Neuron (in vitro differentiated cells): ENCODE measurements at regions not wholly inside any gene's neighbourhood (a gene's known extent, or its start where the extent isn't known, plus 50 kb on each side); places are given as distances from the start of the nearest gene placed in this dataset.

Source experiments
- H2AFZ ChIP-seq: one replicate; pipeline ENCODE4 v1.6.1; 2013; ENCODE audit warnings: low read depth, mild to moderate bottlenecking, inconsistent platforms, low read length, moderate library complexity
- H3K27me3 ChIP-seq: one replicate; pipeline ENCODE4 v1.6.1; 2013; ENCODE audit warnings: low read length; ENCODE audit not compliant: insufficient read depth
- H3K36me3 ChIP-seq: one replicate; pipeline ENCODE4 v1.6.1; 2013; ENCODE audit warnings: low read length; ENCODE audit not compliant: insufficient read depth
- H3K4me1 ChIP-seq: one replicate; pipeline ENCODE4 v1.6.1; 2013; ENCODE audit warnings: low read length; ENCODE audit not compliant: insufficient read depth
- H3K4me3 ChIP-seq: 2 replicates; pipeline ENCODE4 v1.5.1; 2013; ENCODE audit warnings: mild to moderate bottlenecking, low read length, moderate library complexity
- H3K9me3 ChIP-seq: one replicate; pipeline ENCODE4 v1.6.1; 2013; ENCODE audit warnings: low read length

DNA sequence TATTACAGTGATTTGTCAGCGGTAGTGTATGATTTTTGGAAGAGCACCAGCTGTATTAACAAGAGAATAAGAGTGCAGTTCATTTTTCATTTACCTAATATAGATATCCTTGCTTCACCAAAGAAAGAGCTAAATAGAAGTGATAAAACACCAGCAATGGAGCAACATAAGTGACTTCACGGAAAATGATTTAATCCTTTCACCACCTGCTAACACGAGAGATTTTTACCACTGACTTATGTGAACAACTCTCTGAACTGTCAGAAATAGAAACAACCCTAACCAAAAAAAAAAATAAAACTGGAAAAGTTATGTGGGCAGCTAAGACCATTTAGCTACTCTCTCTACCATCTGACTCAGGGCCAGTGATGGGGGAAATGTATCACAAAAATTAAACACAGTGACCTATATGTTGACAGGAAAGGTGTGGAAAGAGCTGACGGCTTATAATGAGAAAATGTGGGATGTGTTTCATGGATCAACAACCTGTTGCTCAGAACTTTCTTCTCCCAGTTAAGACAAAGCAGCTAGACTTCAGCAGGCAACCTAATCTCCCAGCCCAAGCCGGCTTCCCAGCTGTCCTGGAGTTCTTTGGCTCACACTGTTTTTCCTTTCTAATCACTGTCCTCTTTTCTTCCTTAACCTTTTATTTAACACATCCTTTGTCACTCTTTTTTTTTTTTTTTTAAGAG is 272.7 kb downstream of the SS18 start:
- no peaks in the 10 kb centered on the region for H3K36me3 ChIP-seq
- no peaks in the 10 kb centered on the region for H3K9me3 ChIP-seq
- H3K27me3 ChIP-seq: no peaks in the 10 kb centered on the region
- H2AFZ ChIP-seq: no peak overlapping the region
- H3K4me3 ChIP-seq: no peak overlapping the region
- peaks cover 54% of the 10 kb centered on the region for H3K4me1 ChIP-seq

DNA sequence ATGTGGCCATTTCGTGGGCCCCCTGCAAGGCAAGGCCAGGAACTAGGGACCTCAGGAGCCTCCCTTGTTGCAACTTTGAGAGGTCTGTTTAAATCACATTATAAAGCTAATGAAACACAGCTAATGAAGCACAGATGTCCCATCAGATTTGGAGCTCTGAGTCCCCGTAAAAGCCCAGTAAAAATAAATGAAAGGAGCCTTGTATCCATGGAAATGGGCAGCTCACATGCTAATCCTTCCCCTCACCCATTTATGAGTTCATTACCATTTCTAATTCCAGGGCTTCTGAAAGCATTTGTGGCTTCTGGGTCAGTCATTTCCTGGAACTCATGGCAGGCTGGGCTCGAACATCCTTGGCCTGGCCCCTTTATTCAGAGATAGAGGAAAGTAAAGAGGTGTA is 274.8 kb downstream of the SS18 start:
- Histone ChIP-seq H3K36me3 (no peaks in the 10 kb centered on the region), H3K4me3 (peak overlapping the region; percentile 22)

DNA sequence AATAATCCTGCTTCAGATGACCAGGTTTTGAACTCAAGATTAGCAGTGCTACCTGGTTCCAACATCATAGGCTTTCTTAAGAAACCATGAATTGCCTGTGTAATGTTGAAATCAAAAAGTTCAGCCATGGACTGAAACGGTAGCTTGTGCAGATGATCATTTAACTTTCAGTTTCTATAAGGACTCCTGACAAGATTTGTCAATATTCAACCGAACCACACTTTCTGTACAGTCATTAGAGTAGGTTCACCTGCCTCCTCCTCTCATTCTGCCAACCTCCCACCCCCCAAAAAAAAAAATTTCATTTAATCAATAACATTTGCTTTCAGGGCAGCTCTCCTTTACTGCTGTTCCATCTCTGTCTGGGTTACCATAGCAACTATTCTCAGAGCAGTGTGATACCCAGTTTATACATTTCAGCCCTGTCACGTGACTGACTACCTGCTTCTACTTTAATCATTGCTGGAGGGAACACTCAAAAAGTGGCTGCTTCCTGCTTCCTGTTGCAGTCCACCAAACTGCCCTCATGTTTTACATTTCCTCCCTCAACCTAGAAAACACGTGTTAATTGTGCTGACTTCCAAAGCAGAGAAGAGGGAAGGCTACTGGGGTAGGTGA is 275.5 kb downstream of the SS18 start:
- Histone ChIP-seq H2AFZ (peak overlapping the region; percentile 30), H3K27me3 (no peaks in the 10 kb centered on the region), H3K4me3 (peak overlapping the region; percentile 22)

More for the DNA sequence above, 274.8 kb downstream of the SS18 start:
- Histone ChIP-seq H2AFZ (peak overlapping the region; percentile 30), H3K27me3 (no peaks in the 10 kb centered on the region), H3K9me3 (no peaks in the 10 kb centered on the region), H3K4me1 (peaks cover 56% of the 10 kb centered on the region)

DNA sequence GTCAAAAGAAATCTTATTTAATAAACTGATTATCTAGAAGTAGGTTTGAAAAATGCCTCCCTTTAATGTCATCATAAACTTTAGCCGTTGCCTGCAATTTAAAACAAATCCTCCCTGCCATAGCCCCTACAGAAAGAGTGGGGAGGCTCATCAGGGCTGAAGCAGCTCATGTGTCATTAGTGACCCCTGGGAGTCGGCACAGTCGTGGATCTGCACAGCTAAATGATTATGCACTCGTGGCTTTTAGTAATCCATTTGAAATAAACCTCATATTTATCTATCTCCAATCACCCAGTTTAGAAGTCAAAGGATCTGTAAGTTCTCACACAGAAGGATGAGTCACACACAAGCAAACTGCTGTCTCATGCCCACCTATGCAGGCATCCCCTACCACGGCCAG is 277.3 kb downstream of the SS18 start:
- peaks cover 44% of the 10 kb centered on the region for H3K4me1 ChIP-seq
- no peak overlapping the region for H3K4me3 ChIP-seq
- no peaks in the 10 kb centered on the region for H3K9me3 ChIP-seq
- H3K36me3 ChIP-seq: no peaks in the 10 kb centered on the region
- no peak overlapping the region for H2AFZ ChIP-seq
- H3K27me3 ChIP-seq: no peaks in the 10 kb centered on the region

More for the DNA sequence above, 275.5 kb downstream of the SS18 start:
- Histone ChIP-seq H3K4me1 (peaks cover 50% of the 10 kb centered on the region), H3K9me3 (no peaks in the 10 kb centered on the region), H3K36me3 (no peaks in the 10 kb centered on the region)

DNA sequence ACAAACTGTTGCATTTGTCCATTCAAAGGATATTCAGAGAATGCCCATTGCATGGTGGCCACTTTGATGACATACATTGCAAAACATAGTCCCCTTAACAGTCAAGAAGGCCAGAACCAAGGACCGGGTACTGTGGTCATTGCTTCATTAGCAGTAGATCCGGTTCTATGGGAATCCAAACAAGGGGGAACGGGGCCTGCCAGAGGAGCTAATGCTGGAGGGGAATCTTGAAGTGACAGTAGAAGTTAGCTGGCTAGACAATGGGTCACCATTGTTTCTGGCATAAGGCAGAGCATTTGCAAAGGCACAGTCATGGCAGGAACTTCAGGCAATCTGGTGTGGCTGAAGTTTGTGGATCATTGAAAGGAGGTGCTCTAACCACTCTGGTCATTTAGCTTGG is 279.7 kb downstream of the SS18 start:
- no peaks in the 10 kb centered on the region for H3K36me3 ChIP-seq
- no peak overlapping the region for H3K4me3 ChIP-seq
- H3K4me1 ChIP-seq: peaks cover 32% of the 10 kb centered on the region
- no peaks in the 10 kb centered on the region for H3K27me3 ChIP-seq
- H3K9me3 ChIP-seq: no peaks in the 10 kb centered on the region
- H2AFZ ChIP-seq: no peak overlapping the region

DNA sequence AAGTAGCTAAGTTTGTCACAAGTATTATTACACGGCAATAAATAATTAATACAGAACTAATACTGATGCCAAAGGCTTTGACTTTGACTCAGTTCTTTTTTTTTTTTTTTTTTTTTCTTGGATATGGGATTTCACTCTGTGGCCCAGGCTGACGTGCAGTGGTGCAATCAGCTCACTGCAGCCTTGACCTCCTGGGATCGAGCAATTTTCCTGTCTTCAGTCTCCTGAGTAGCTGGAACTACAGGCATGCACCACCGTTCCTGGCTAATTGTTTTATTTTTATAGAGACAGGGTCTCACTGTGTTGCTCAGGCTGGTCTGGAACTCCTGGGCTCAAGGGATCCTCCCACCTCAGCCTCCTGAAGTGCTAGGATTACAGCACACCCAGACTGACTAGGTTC is 284.5 kb downstream of the SS18 start:
- Histone ChIP-seq H3K4me3 (no peak overlapping the region), H3K9me3 (no peaks in the 10 kb centered on the region), H3K36me3 (no peaks in the 10 kb centered on the region), H3K4me1 (no peaks in the 10 kb centered on the region), H2AFZ (no peak overlapping the region), H3K27me3 (no peaks in the 10 kb centered on the region)

DNA sequence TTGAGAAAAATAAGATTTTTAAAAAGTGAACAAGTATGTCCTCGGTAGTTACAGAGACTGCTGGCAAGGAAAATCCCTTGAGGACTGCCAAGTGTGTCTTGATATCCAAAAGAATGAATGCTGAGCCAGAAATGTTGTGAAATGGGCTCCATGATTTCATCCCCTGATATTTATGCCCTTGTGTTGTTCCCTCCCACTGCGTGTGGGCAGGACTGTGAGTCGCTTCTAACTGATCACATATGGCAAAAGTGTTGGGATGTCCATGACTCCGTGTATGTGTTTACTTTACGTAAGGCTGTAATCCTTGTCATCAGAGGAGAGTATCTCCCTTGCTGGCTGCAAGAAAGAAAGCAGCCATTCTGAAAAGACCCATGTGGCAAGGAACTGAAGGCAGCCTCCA is 285.1 kb downstream of the SS18 start:
- no peak overlapping the region for H2AFZ ChIP-seq
- H3K9me3 ChIP-seq: no peaks in the 10 kb centered on the region
- H3K4me1 ChIP-seq: no peaks in the 10 kb centered on the region
- no peak overlapping the region for H3K4me3 ChIP-seq
- H3K36me3 ChIP-seq: no peaks in the 10 kb centered on the region
- H3K27me3 ChIP-seq: no peaks in the 10 kb centered on the region

DNA sequence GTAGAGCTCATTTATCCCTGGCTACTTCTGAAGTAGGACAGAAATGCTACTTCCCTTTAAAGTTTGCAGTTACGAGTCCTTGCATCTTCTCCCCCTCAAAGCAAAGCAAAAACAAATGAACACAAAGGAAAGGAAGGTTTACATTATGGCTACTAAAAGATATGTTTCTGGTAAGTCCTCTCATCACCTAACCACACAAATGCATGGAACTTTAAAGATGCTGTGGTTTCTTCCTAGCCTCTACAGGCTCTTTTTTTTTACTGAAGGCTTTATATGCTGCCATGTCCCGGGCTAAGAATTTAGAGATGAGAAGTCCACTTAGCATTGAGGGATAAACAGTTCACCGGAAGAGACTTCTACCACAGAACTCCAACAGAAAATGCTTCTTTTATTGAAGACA is 291.2 kb downstream of the SS18 start:
- H3K4me1 ChIP-seq: no peaks in the 10 kb centered on the region
- H3K27me3 ChIP-seq: no peaks in the 10 kb centered on the region
- H3K36me3 ChIP-seq: no peaks in the 10 kb centered on the region
- no peak overlapping the region for H3K4me3 ChIP-seq
- H2AFZ ChIP-seq: no peak overlapping the region
- no peaks in the 10 kb centered on the region for H3K9me3 ChIP-seq

DNA sequence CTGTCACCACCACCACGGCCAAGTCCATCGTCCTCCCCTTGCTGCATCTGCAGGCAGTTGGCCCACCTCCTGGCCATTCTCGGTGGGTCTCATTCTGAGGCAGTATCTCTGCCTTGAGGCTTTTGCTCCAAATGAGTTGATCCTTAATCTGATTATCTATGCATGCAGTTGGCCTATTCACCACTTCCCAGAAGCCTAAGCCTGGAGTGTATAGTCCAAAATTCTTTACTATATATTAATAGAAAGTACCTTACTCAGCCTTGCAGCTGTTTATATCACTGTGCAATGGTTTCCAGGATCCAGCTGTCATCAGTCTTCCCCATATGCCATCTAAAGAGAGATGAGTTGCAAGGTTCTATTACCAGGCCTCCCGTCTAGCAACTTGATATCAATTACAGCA is 292.4 kb downstream of the SS18 start:
- Histone ChIP-seq H3K36me3 (no peaks in the 10 kb centered on the region), H3K4me3 (no peak overlapping the region), H3K9me3 (no peaks in the 10 kb centered on the region)

DNA sequence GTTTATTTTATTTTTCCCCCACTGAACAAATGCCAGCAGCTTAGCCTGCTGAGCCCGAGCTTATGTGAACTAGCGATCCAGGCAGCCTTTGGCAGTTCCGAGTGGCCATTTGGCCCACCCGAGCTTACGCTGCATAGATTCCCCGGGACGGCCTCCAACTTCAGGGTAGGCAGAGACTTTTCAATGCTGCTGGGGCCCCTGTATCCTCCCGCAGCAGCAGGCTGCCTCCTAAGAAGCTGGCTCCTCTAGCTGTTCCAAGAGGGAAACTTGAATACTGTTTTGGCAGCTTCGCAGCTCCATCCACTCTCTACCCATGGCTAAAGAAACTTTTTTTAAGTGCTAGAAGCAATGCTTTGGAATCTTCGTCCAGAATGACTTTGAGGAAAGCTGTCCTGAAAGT is 295.2 kb downstream of the SS18 start:
- no peaks in the 10 kb centered on the region for H3K27me3 ChIP-seq

More for the DNA sequence above, 292.4 kb downstream of the SS18 start:
- no peak overlapping the region for H2AFZ ChIP-seq
- no peaks in the 10 kb centered on the region for H3K27me3 ChIP-seq
- no peaks in the 10 kb centered on the region for H3K4me1 ChIP-seq

DNA sequence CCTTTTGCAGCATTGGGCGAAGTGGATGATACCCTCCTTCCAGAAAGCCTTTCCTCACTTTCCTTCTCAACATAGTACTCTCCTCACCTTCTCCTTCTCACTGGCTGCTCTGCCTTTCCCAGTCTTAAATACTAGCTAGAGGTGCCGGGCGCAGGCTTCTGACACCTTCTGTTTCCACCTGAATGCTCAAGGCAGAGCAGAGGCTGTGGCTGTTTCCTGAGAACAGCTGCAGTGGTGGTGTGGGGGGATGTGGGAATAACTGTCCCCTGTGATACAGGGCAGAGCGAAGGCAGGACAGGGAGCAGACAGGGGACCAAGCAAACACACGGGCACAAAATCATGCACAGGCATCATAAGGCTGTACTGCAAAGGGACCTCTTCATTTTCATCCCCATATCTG is 303.1 kb downstream of the SS18 start:
- H3K4me3 ChIP-seq: no peak overlapping the region
- peaks cover 4% of the 10 kb centered on the region for H3K4me1 ChIP-seq
- no peaks in the 10 kb centered on the region for H3K36me3 ChIP-seq
- no peaks in the 10 kb centered on the region for H3K27me3 ChIP-seq
- H2AFZ ChIP-seq: no peak overlapping the region
- no peaks in the 10 kb centered on the region for H3K9me3 ChIP-seq

More for the DNA sequence above, 295.2 kb downstream of the SS18 start:
- no peak overlapping the region for H3K4me3 ChIP-seq
- H3K36me3 ChIP-seq: no peaks in the 10 kb centered on the region
- no peaks in the 10 kb centered on the region for H3K9me3 ChIP-seq
- no peak overlapping the region for H2AFZ ChIP-seq
- no peaks in the 10 kb centered on the region for H3K4me1 ChIP-seq

DNA sequence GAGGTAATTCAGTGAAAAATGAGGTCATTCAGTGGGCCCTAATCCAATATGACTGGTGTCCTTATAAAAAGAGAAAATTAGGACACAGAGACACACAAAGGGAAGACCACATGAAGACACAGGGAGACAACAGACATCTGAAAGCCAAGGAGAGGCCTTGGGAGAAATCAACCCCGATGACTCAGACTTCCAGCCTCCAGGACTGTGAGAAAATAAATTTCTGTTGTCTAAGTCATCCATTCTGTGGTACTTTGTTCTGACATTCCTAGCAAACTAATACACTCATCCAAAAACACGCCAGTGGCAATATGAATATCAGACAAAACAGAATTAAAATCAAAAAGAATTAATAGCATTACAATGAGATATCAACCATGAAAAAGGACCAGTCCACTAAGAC is 303.7 kb downstream of the SS18 start:
- H3K9me3 ChIP-seq: no peaks in the 10 kb centered on the region
- no peak overlapping the region for H2AFZ ChIP-seq
- H3K36me3 ChIP-seq: no peaks in the 10 kb centered on the region
- peaks cover 9% of the 10 kb centered on the region for H3K4me1 ChIP-seq
- no peak overlapping the region for H3K4me3 ChIP-seq
- H3K27me3 ChIP-seq: no peaks in the 10 kb centered on the region

DNA sequence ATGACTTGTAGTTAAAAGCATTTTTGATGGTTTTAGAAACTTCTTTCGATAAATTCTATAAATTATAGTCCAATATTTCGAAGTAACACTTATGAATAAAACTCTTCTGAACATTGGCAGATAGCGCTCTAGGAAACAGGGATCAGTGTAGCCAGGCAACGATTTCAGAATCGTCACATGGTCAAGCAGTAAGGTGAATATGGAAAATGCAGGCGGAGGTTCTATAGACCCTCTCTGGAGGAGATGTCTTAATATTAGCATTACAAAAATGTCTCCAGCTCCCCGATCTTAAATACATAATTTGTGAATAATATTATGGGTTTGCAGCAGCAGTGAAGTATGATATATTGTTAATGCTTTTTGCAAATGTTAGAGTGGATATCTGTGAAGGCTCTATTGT is 310.3 kb downstream of the SS18 start:
- Histone ChIP-seq H3K9me3 (no peaks in the 10 kb centered on the region), H3K4me1 (peaks cover 15% of the 10 kb centered on the region), H3K36me3 (no peaks in the 10 kb centered on the region), H3K4me3 (no peak overlapping the region), H3K27me3 (no peaks in the 10 kb centered on the region), H2AFZ (no peak overlapping the region)

DNA sequence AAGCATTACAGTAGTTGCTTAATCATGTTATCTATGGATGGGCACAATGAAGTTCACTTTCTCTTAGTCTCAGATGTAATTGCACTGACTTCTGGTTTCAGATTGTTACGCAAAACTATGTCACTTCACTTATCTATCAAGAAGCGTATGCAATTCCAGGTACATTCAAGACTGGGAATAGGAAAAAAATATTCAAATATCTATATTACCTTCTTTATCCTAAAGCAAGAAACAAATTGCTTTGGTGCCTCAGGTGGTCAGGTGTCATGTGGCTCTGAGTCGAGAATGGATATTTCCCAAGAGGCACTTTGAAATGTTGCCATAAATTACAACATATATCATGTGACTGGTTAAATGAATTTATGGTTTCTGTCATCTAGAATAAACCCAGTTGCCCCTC is 318.6 kb downstream of the SS18 start:
- Histone ChIP-seq H3K4me3 (no peak overlapping the region), H3K27me3 (no peaks in the 10 kb centered on the region), H3K9me3 (no peaks in the 10 kb centered on the region), H2AFZ (no peak overlapping the region), H3K36me3 (no peaks in the 10 kb centered on the region), H3K4me1 (no peaks in the 10 kb centered on the region)
